ENCODE measurements at regions not wholly inside any gene's neighbourhood (a gene's known extent, or its start where the extent isn't known, plus 50 kb on each side); places are given as distances from the start of the nearest gene placed in this dataset.

- TF ChIP-seq CTCF (tag by site-specific recombination; IDR thresholded peaks at IDR 0.05) (no peak), YY2 (tag by site-specific recombination; IDR thresholded peaks at IDR 0.05) (no peak), YY1 (tag by site-specific recombination; IDR thresholded peaks at IDR 0.05) (no peak), ZNF600 (tag by site-specific recombination; IDR thresholded peaks at IDR 0.05) (no peak), GLI4 (tag by site-specific recombination; IDR thresholded peaks at IDR 0.05) (no peak), ATF2 (tag by site-specific recombination; IDR thresholded peaks at IDR 0.05; ENCODE audit: low read depth) (no peak), KLF9 (tag by site-specific recombination; IDR thresholded peaks at IDR 0.05; ENCODE audit: low read depth) (no peak), TRIM28 (IDR thresholded peaks at IDR 0.05; ENCODE audit: borderline replicate concordance, low read length) (no peak), ZNF24 (tag by site-specific recombination; IDR thresholded peaks at IDR 0.05) (no peak), ZNF362 (tag by site-specific recombination; IDR thresholded peaks at IDR 0.05) (no peak)
Measured at GRCh38 chr4:128380306-128380705, 92.7 kb upstream of the PGRMC2 start.

Measured in HEK293 (cell line).